ENCODE measurements at regions not wholly inside any gene's neighbourhood (a gene's known extent, or its start where the extent isn't known, plus 50 kb on each side); places are given as distances from the start of the nearest gene placed in this dataset.
"Not testable (repeated sequence)": the region's sequence is repeated elsewhere in the genome, so short reads cannot be mapped to it uniquely, and the experiment has no call there.

DNA sequence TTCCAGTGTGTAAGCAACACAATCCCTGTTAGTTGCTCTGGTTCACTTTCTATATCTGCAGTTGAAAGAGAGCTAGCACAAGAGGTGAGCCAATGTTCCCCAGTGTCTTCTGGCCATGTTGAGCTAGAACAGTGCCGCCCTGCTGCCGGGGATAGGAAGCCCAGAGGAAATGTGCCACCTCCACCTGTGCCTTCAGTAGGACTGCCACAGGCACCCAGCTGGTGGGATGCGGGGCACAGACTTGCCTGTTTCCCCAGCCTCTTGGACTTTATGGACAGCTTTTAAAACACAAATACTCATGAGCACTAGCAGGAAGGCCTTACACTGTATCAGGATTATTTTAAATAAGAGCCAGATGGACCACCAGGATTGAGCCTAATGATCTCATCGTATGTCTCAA, 234.5 kb upstream of the COBL start:
- intact Hi-C loops (cut with DNase I, micrococcal nuclease) = no loop called here

DNA sequence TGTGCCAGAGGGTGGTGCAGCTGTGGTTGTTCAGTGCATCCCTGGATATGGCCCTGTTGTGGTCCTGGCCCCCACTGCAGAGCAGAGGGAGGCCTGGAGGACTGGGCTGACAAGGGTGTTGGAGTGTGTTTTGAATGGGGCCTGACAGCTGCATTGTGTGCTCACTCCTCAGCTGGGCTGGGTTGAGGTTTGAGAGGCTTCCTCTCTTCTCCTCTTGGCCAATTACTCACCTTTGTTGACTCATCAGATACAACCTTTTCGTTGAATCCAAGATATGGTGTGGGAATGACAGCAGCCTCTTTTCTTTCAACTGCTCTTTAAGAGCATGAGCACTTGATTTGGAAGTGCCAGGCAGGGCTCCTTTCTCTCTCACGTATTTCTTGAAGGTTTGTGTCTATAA, 228.5 kb upstream of the COBL start:
- H3K36me3 ChIP-seq (ENCODE audit: insufficient read depth, low read length) = no peaks in the 10 kb centered on the region
- intact Hi-C loops (cut with DNase I, micrococcal nuclease) = no loop called here
- CTCF ChIA-PET = no interaction called here
- Mint-ChIP-seq H3K4me1 (ENCODE audit: low read depth) (no peaks in the 10 kb centered on the region), H3K9me3 (peaks cover 11% of the 10 kb centered on the region), H3K27ac (no peak overlapping the region), H3K4me3 (no peak overlapping the region), H3K36me3 (ENCODE audit: low read depth) (no peaks in the 10 kb centered on the region), H3K27me3 (no peaks in the 10 kb centered on the region)
- no peak for DNase-seq
- POLR2A ChIA-PET = no interaction called here
- peaks cover 0 to 9% of the 10 kb centered on the region in 2 experiments for H3K9me3 ChIP-seq (ENCODE audit: control insufficient read depth in 1 of 2, insufficient read depth in 1 of 2, low read length in 2 of 2)
- TF ChIP-seq, protein P1, sequence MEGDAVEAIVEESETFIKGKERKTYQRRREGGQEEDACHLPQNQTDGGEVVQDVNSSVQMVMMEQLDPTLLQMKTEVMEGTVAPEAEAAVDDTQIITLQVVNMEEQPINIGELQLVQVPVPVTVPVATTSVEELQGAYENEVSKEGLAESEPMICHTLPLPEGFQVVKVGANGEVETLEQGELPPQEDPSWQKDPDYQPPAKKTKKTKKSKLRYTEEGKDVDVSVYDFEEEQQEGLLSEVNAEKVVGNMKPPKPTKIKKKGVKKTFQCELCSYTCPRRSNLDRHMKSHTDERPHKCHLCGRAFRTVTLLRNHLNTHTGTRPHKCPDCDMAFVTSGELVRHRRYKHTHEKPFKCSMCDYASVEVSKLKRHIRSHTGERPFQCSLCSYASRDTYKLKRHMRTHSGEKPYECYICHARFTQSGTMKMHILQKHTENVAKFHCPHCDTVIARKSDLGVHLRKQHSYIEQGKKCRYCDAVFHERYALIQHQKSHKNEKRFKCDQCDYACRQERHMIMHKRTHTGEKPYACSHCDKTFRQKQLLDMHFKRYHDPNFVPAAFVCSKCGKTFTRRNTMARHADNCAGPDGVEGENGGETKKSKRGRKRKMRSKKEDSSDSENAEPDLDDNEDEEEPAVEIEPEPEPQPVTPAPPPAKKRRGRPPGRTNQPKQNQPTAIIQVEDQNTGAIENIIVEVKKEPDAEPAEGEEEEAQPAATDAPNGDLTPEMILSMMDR (IDR thresholded peaks at IDR 0.05) = no peak
- H3K27me3 ChIP-seq (ENCODE audit: control insufficient read depth in 1 of 2, insufficient read depth in 2 of 2, low read length in 2 of 2) = no peaks in the 10 kb centered on the region
- no peaks in the 10 kb centered on the region for H3K4me1 ChIP-seq (ENCODE audit: insufficient read depth, low read length)
- H3K4me3 ChIP-seq (ENCODE audit: low read length) = no peak overlapping the region
- no peak for ATAC-seq (ENCODE audit: poor library complexity)
- H3K27ac ChIP-seq (ENCODE audit: low read depth in 1 of 2, low read length in 2 of 2) = no peak overlapping the region

More for the DNA sequence above, 234.5 kb upstream of the COBL start:
- Histone ChIP-seq H3K27ac (ENCODE audit: low read depth in 1 of 2, low read length in 2 of 2) (no peak overlapping the region), H3K36me3 (ENCODE audit: insufficient read depth, low read length) (no peaks in the 10 kb centered on the region), H3K4me1 (ENCODE audit: insufficient read depth, low read length) (no peaks in the 10 kb centered on the region), H3K4me3 (ENCODE audit: low read length) (no peak overlapping the region), H3K27me3 (ENCODE audit: control insufficient read depth in 1 of 2, insufficient read depth in 2 of 2, low read length in 2 of 2) (no peaks in the 10 kb centered on the region), H3K9me3 (ENCODE audit: control insufficient read depth in 1 of 2, insufficient read depth in 1 of 2, low read length in 2 of 2) (peaks cover 0 to 7% of the 10 kb centered on the region in 2 experiments)
- Mint-ChIP-seq H3K36me3 (ENCODE audit: low read depth) (no peaks in the 10 kb centered on the region), H3K27ac (no peak overlapping the region), H3K4me3 (no peak overlapping the region), H3K9me3 (peaks cover 19% of the 10 kb centered on the region), H3K4me1 (ENCODE audit: low read depth) (no peaks in the 10 kb centered on the region), H3K27me3 (no peaks in the 10 kb centered on the region)
- ATAC-seq (ENCODE audit: poor library complexity) (no peak), DNase-seq (no peak)
- ChIA-PET POLR2A (no interaction called here), CTCF (no interaction called here)
- TF ChIP-seq, protein P1 (IDR thresholded peaks at IDR 0.05) = no peak

DNA sequence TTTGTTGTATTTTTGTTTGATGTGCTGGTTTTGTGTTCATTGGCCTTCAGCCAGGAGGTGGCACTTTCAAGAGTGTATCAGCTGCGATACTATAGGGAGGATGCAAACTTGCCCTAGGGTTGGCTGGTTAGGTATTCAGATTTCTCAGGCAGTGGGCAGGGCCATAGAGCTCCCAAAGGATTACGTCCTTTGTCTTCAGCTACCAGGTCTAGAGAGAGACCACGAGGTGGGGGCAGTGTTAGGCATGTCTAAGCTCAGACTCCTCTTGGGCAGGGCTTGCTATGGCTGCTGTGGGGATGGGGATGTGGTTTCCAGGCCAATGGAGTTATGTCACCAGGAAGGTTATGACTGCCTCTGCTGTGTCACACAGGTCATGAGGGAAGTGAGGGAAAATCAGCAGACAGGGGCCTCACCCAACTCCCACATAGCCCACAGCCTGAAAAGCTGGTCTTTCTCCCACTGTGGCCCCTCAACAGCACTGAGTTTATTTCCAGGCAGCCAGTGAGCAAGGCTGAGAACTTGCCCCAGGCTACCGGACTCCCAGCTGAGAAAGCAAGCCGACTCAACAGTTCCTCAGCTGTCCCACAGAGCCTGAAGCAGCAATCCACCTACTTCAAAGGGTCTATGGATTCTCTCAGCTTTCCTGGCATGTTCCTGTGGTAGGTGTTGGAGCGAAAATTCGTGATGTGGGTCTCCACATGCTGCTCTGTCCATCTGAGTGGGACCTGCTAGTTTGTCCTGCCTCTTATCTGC, 227.4 kb upstream of the COBL start:
- Histone ChIP-seq H3K36me3 (ENCODE audit: insufficient read depth, low read length) (no peaks in the 10 kb centered on the region), H3K27ac (ENCODE audit: low read depth in 1 of 2, low read length in 2 of 2) (no peak overlapping the region), H3K4me3 (ENCODE audit: low read length) (no peak overlapping the region), H3K27me3 (ENCODE audit: control insufficient read depth in 1 of 2, insufficient read depth in 2 of 2, low read length in 2 of 2) (no peaks in the 10 kb centered on the region), H3K9me3 (ENCODE audit: control insufficient read depth in 1 of 2, insufficient read depth in 1 of 2, low read length in 2 of 2) (peaks cover 0 to 9% of the 10 kb centered on the region in 2 experiments), H3K4me1 (ENCODE audit: insufficient read depth, low read length) (no peaks in the 10 kb centered on the region)
- Mint-ChIP-seq H3K27me3 (no peaks in the 10 kb centered on the region), H3K9me3 (peaks cover 17% of the 10 kb centered on the region), H3K4me3 (no peak overlapping the region), H3K36me3 (ENCODE audit: low read depth) (no peaks in the 10 kb centered on the region), H3K27ac (no peak overlapping the region), H3K4me1 (ENCODE audit: low read depth) (no peaks in the 10 kb centered on the region)
- ChIA-PET POLR2A (no interaction called here), CTCF (no interaction called here)
- intact Hi-C loops (cut with DNase I, micrococcal nuclease) = no loop called here
- TF ChIP-seq, protein P1 (IDR thresholded peaks at IDR 0.05) = no peak
- ATAC-seq (ENCODE audit: poor library complexity) (no peak), DNase-seq (no peak)

DNA sequence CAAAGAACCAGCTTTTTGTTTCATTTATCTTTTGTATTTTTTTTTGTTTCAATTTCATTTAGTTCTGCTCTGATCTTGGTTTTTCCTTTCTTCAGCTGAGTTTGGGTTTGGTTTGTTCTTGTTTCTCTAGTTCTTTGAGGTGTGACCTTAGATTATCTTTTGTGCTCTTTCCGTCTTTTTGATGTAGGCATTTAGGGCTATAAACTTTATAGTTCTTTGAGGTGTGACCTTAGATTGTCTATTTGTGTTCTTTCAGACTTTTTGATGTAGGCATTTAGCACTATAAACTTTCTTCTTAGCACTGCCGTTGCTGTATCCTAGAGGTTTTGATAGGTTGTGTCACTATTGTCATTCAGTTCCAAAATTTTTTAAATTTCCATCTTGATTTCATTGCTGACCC, 224.3 kb upstream of the COBL start:
- H3K27me3 ChIP-seq (ENCODE audit: control insufficient read depth in 1 of 2, insufficient read depth in 2 of 2, low read length in 2 of 2); POLR2A ChIA-PET; intact Hi-C loops (cut with DNase I, micrococcal nuclease); H3K27ac Mint-ChIP-seq; H3K27ac ChIP-seq (ENCODE audit: low read depth in 1 of 2, low read length in 2 of 2); H3K4me1 Mint-ChIP-seq (ENCODE audit: low read depth); H3K36me3 ChIP-seq (ENCODE audit: insufficient read depth, low read length); H3K4me3 ChIP-seq (ENCODE audit: low read length); ATAC-seq (ENCODE audit: poor library complexity); H3K36me3 Mint-ChIP-seq (ENCODE audit: low read depth); DNase-seq; H3K27me3 Mint-ChIP-seq; H3K4me3 Mint-ChIP-seq; H3K4me1 ChIP-seq (ENCODE audit: insufficient read depth, low read length); CTCF ChIA-PET: not testable (repeated sequence)
- H3K9me3 ChIP-seq (ENCODE audit: control insufficient read depth in 1 of 2, insufficient read depth in 1 of 2, low read length in 2 of 2) = peaks cover 0 to 15% of the 10 kb centered on the region in 2 experiments
- H3K9me3 Mint-ChIP-seq = peaks cover 25% of the 10 kb centered on the region

Data from CD4-positive, alpha-beta T cell (primary cell).